PC-3 (cell line): ENCODE measurements at regions not wholly inside any gene's neighbourhood (a gene's known extent, or its start where the extent isn't known, plus 50 kb on each side); places are given as distances from the start of the nearest gene placed in this dataset.

ENCODE experiments used
- ATAC-seq: fragments of 200-7000 bp; cut with Tn5 transposase; 2 replicates; pipeline ENCODE4 v1.9.1; 2020; ENCODE audit warnings: mild to moderate bottlenecking, moderate library complexity
- BruUV-seq: library from RNA; stranded (reverse); fragments of 400-500 nt; replicated peaks from 2 replicates; lab custom pipeline; 2021; lab: Mats Ljungman, UMichigan
- CTCF ChIA-PET: fragments of 300-600 bp; sonication (Branson Sonifier 250); formaldehyde crosslinking; loops from one replicate; lab custom pipeline; 2022; ENCODE audit warnings: antibody characterized with exemption; lab: Charles Lee
- POLR2A ChIA-PET: fragments of 300-600 bp; sonication (Branson Sonifier 250); formaldehyde crosslinking; loops from one replicate; lab custom pipeline; 2022; ENCODE audit warnings: antibody characterized with exemption; ENCODE audit not compliant: unreplicated experiment; lab: Charles Lee
- DNase-seq: peaks from one replicate; pipeline ENCODE4 v3.0.0-alpha.2; 2015
- H2AFZ ChIP-seq: fragments of 300-600 bp; sonication (generic); 2 replicates; pipeline ENCODE4 v1.6.0; 2016; ENCODE audit warnings: antibody characterized with exemption, low read length
- H3F3A ChIP-seq: fragments of 300-600 bp; sonication (generic); one replicate; pipeline ENCODE4 v1.6.0; 2017; ENCODE audit warnings: antibody characterized with exemption, low read length, control low read depth, mild to moderate bottlenecking; ENCODE audit not compliant: unreplicated experiment
- H3K27ac ChIP-seq: fragments of 300-600 bp; sonication (generic); 2 replicates; pipeline ENCODE4 v1.5.1; 2016; ENCODE audit warnings: mild to moderate bottlenecking, low read length
- H3K27me3 ChIP-seq: fragments of 300-600 bp; sonication (generic); 2 replicates; pipeline ENCODE4 v1.6.1; 2016; ENCODE audit warnings: low read length, mixed read lengths
- H3K36me3 ChIP-seq: fragments of 300-600 bp; sonication (generic); 2 replicates; pipeline ENCODE4 v1.6.1; 2016; ENCODE audit warnings: low read depth, mixed run types, low read length, mixed read lengths
- H3K4me1 ChIP-seq: fragments of 300-600 bp; sonication (generic); 2 replicates; pipeline ENCODE4 v1.5.1; 2016; ENCODE audit warnings: low read length; ENCODE audit not compliant: insufficient read depth
- H3K4me2 ChIP-seq: fragments of 300-600 bp; sonication (generic); 2 replicates; pipeline ENCODE4 v1.6.0; 2016; ENCODE audit warnings: low read length
- H3K4me3 ChIP-seq: fragments of 300-600 bp; sonication (generic); 2 replicates; pipeline ENCODE4 v1.5.1; 2016; ENCODE audit warnings: mild to moderate bottlenecking, low read length, mixed read lengths
- H3K79me2 ChIP-seq: fragments of 300-600 bp; sonication (generic); 2 replicates; pipeline ENCODE4 v1.6.1; 2017; ENCODE audit warnings: low read length, mixed read lengths
- H3K9ac ChIP-seq: fragments of 300-600 bp; sonication (generic); 2 replicates; pipeline ENCODE4 v1.6.0; 2016; ENCODE audit warnings: mild to moderate bottlenecking, low read length
- H3K9me2 ChIP-seq: fragments of 300-600 bp; sonication (generic); replicated peaks from 2 replicates; pipeline ENCODE4 v1.6.1; 2016; ENCODE audit warnings: mixed run types, low read length, mixed read lengths
- H3K9me3 ChIP-seq: fragments of 300-600 bp; sonication (generic); 2 replicates; pipeline ENCODE4 v1.6.1; 2016; ENCODE audit warnings: low read length, mixed read lengths
- H4K20me1 ChIP-seq: fragments of 300-600 bp; sonication (generic); 2 replicates; pipeline ENCODE4 v1.6.1; 2016; ENCODE audit warnings: low read length, mixed read lengths
- CTCF ChIP-seq: fragments of 300-600 bp; sonication (generic); conservative IDR thresholded peaks from 2 replicates; pipeline ENCODE4 v1.5.1; 2017; ENCODE audit warnings: antibody characterized with exemption, low read depth, mild to moderate bottlenecking, low read length
- EZH2 ChIP-seq: fragments of 300-600 bp; sonication (generic); IDR thresholded peaks from one replicate; pipeline ENCODE4 v1.6.1; 2017; ENCODE audit warnings: antibody characterized with exemption, mild to moderate bottlenecking, low read length; ENCODE audit not compliant: unreplicated experiment
- EZH2phosphoT487 ChIP-seq: fragments of 300-600 bp; sonication (generic); IDR thresholded peaks from 2 replicates; pipeline ENCODE4 v1.6.1; 2018; ENCODE audit warnings: mild to moderate bottlenecking, antibody characterized with exemption, low read length, borderline replicate concordance
- intact Hi-C: fragments of 100-400 bp; cut with micrococcal nuclease; formaldehyde crosslinking; loops from 2 replicates; pipeline ENCODE4 v1.9.0; 2023

- DNase-seq = no peak
- intact Hi-C loops = no loop called here
- Histone ChIP-seq H3K4me3 (no peak overlapping the region), H2AFZ (no peak overlapping the region), H3K36me3 (no peaks in the 10 kb centered on the region), H3K9me3 (no peaks in the 10 kb centered on the region), H3K79me2 (no peaks in the 10 kb centered on the region), H3K27me3 (0 out of 2 replicates have a peak, but pooled peaks cover 5% of the 10 kb centered on the region), H3F3A (no peaks in the 10 kb centered on the region), H3K9ac (no peak overlapping the region), H3K27ac (no peak overlapping the region), H3K4me2 (no peak overlapping the region), H3K9me2 (no peaks in the 10 kb centered on the region), H4K20me1 (no peaks in the 10 kb centered on the region), H3K4me1 (no peaks in the 10 kb centered on the region)
- ChIA-PET POLR2A (no interaction called here), CTCF (no interaction called here)
- TF ChIP-seq EZH2 (no peak), CTCF (no peak), EZH2phosphoT487 (no peak)
- no peak for ATAC-seq
- BruUV-seq = no TSS peak
Observed at GRCh38 chr4:84063619-84064018, 435.5 kb downstream of the NKX6-1 start.

- H3K27me3 ChIP-seq = 0 out of 2 replicates have a peak, but pooled peaks cover 4% of the 10 kb centered on the region
- no peak overlapping the region for H3K4me2 ChIP-seq
- no peaks in the 10 kb centered on the region for H3K9me3 ChIP-seq
- ChIA-PET CTCF (no interaction called here), POLR2A (no interaction called here)
- H3K27ac ChIP-seq = no peak overlapping the region
- H3F3A ChIP-seq = no peaks in the 10 kb centered on the region
- ATAC-seq (no peak), DNase-seq (no peak)
- H3K4me3 ChIP-seq = no peak overlapping the region
- no peaks in the 10 kb centered on the region for H3K4me1 ChIP-seq
- TF ChIP-seq CTCF = no peak
- TF ChIP-seq EZH2 = no peak
- TF ChIP-seq EZH2phosphoT487 = no peak
- BruUV-seq = no TSS peak
- no peaks in the 10 kb centered on the region for H3K9me2 ChIP-seq
- H3K36me3 ChIP-seq = no peaks in the 10 kb centered on the region
- H4K20me1 ChIP-seq = no peaks in the 10 kb centered on the region
- no peaks in the 10 kb centered on the region for H3K79me2 ChIP-seq
- H2AFZ ChIP-seq = no peak overlapping the region
- no peak overlapping the region for H3K9ac ChIP-seq
- intact Hi-C loops = no loop called here
Observed at GRCh38 chr4:84058201-84058600, 440.9 kb downstream of the NKX6-1 start.

GRCh38 chr4:84051639-84052038 lies 447.5 kb downstream of the NKX6-1 start:
- ChIA-PET CTCF (no interaction called here), POLR2A (no interaction called here)
- Histone ChIP-seq H3K27ac (no peak overlapping the region), H3K27me3 (no peaks in the 10 kb centered on the region), H4K20me1 (no peaks in the 10 kb centered on the region), H2AFZ (no peak overlapping the region), H3K4me1 (no peaks in the 10 kb centered on the region), H3K79me2 (no peaks in the 10 kb centered on the region), H3K9me2 (no peaks in the 10 kb centered on the region), H3K9ac (no peak overlapping the region), H3K9me3 (no peaks in the 10 kb centered on the region), H3K36me3 (no peaks in the 10 kb centered on the region), H3F3A (no peaks in the 10 kb centered on the region), H3K4me2 (no peak overlapping the region), H3K4me3 (no peak overlapping the region)
- DNase-seq (no peak), ATAC-seq (no peak)
- intact Hi-C loops = no loop called here
- TF ChIP-seq CTCF = no peak
- TF ChIP-seq EZH2phosphoT487 = no peak
- TF ChIP-seq EZH2 = no peak
- no TSS peak for BruUV-seq
